Muscle layer of colon (tissue), 2 donors: ENCODE measurements at regions not wholly inside any gene's neighbourhood (a gene's known extent, or its start where the extent isn't known, plus 50 kb on each side); places are given as distances from the start of the nearest gene placed in this dataset.
"Not testable (repeated sequence)": the region's sequence is repeated elsewhere in the genome, so short reads cannot be mapped to it uniquely, and the experiment has no call there.

Experiments
- H3K27ac ChIP-seq: one replicate; pipeline ENCODE4 v1.7.0; 2013; ENCODE audit warnings: low read depth, mild to moderate bottlenecking, low read length, moderate library complexity
- H3K27me3 ChIP-seq, 2 donors: one replicate each; pipeline ENCODE4 v1.7.0; 2013; ENCODE audit warnings: low read length in 2 of 2, mild to moderate bottlenecking in 2 of 2; ENCODE audit not compliant: insufficient read depth in 2 of 2, control insufficient read depth in 1 of 2
- H3K36me3 ChIP-seq: one replicate; pipeline ENCODE4 v1.7.0; 2013; ENCODE audit warnings: mild to moderate bottlenecking, low read length; ENCODE audit not compliant: insufficient read depth
- H3K4me1 ChIP-seq: one replicate; pipeline ENCODE4 v1.7.0; 2013; ENCODE audit warnings: mild to moderate bottlenecking, low read length; ENCODE audit not compliant: insufficient read depth
- H3K4me3 ChIP-seq, 2 donors: one replicate each; pipeline ENCODE4 v1.7.0; 2013; ENCODE audit warnings: low read length in 2 of 2, low read depth in 1 of 2, mild to moderate bottlenecking in 1 of 2, moderate library complexity in 1 of 2
- H3K9ac ChIP-seq: one replicate; pipeline ENCODE4 v1.7.0; 2013; ENCODE audit warnings: low read length
- H3K9me3 ChIP-seq: one replicate; pipeline ENCODE4 v1.7.0; 2013; ENCODE audit warnings: mild to moderate bottlenecking, low read length
- donor health status: abdominal sarcoma.
- donor health status: Adenocarcinoma of cecum.

- Histone ChIP-seq H3K27ac (no peak overlapping the region), H3K27me3 (no peaks in the 10 kb centered on the region), H3K36me3 (no peaks in the 10 kb centered on the region), H3K9me3 (no peaks in the 10 kb centered on the region), H3K4me1 (no peaks in the 10 kb centered on the region), H3K9ac (no peak overlapping the region), H3K4me3 (no peak overlapping the region)
Observed at GRCh38 chr6:164690702-164691500, 618.5 kb downstream of the C6orf118 start.

- Histone ChIP-seq H3K4me1 (no peaks in the 10 kb centered on the region), H3K4me3 (no peak overlapping the region), H3K27ac (no peak overlapping the region), H3K36me3 (no peaks in the 10 kb centered on the region), H3K27me3 (no peaks in the 10 kb centered on the region), H3K9me3 (no peaks in the 10 kb centered on the region), H3K9ac (no peak overlapping the region)
Observed at GRCh38 chr6:164690241-164690640, 619.2 kb downstream of the C6orf118 start.

GRCh38 chr6:164665328-164665727 lies 644.1 kb downstream of the C6orf118 start:
- Histone ChIP-seq H3K4me1 (no peaks in the 10 kb centered on the region), H3K4me3 (no peak overlapping the region), H3K27ac (no peak overlapping the region), H3K9ac (no peak overlapping the region), H3K9me3 (no peaks in the 10 kb centered on the region), H3K27me3 (no peaks in the 10 kb centered on the region), H3K36me3 (no peaks in the 10 kb centered on the region)

GRCh38 chr6:164663634-164664033 lies 645.8 kb downstream of the C6orf118 start:
- Histone ChIP-seq H3K4me1 (no peaks in the 10 kb centered on the region), H3K36me3 (no peaks in the 10 kb centered on the region), H3K27me3 (no peaks in the 10 kb centered on the region), H3K27ac (no peak overlapping the region), H3K9ac (no peak overlapping the region), H3K4me3 (no peak overlapping the region), H3K9me3 (no peaks in the 10 kb centered on the region)

GRCh38 chr6:164661716-164662115 lies 647.7 kb downstream of the C6orf118 start:
- no peak overlapping the region for H3K4me3 ChIP-seq
- no peaks in the 10 kb centered on the region for H3K9me3 ChIP-seq
- no peaks in the 10 kb centered on the region for H3K36me3 ChIP-seq
- no peaks in the 10 kb centered on the region for H3K4me1 ChIP-seq
- no peak overlapping the region for H3K9ac ChIP-seq
- H3K27me3 ChIP-seq = no peaks in the 10 kb centered on the region
- no peak overlapping the region for H3K27ac ChIP-seq

GRCh38 chr6:164660781-164661180 lies 648.6 kb downstream of the C6orf118 start:
- Histone ChIP-seq H3K27me3 (no peaks in the 10 kb centered on the region), H3K4me3 (no peak overlapping the region), H3K9ac (no peak overlapping the region), H3K4me1 (no peaks in the 10 kb centered on the region), H3K27ac (no peak overlapping the region), H3K36me3 (no peaks in the 10 kb centered on the region), H3K9me3 (no peaks in the 10 kb centered on the region)

GRCh38 chr6:164640956-164641355 lies 668.4 kb downstream of the C6orf118 start:
- no peaks in the 10 kb centered on the region for H3K27me3 ChIP-seq
- no peak overlapping the region for H3K9ac ChIP-seq
- H3K36me3 ChIP-seq = no peaks in the 10 kb centered on the region
- no peak overlapping the region for H3K4me3 ChIP-seq
- H3K27ac ChIP-seq = no peak overlapping the region
- no peaks in the 10 kb centered on the region for H3K4me1 ChIP-seq
- H3K9me3 ChIP-seq = no peaks in the 10 kb centered on the region

GRCh38 chr6:164628302-164628931 lies 681.0 kb downstream of the C6orf118 start:
- H3K4me1 ChIP-seq = no peaks in the 10 kb centered on the region
- H3K9ac ChIP-seq = no peak overlapping the region
- H3K9me3 ChIP-seq = no peaks in the 10 kb centered on the region
- H3K27ac ChIP-seq = no peak overlapping the region
- no peak overlapping the region for H3K4me3 ChIP-seq
- H3K27me3 ChIP-seq = no peaks in the 10 kb centered on the region
- H3K36me3 ChIP-seq = no peaks in the 10 kb centered on the region

- Histone ChIP-seq H3K27me3 (no peaks in the 10 kb centered on the region), H3K36me3 (no peaks in the 10 kb centered on the region), H3K9ac (no peak overlapping the region), H3K4me1 (no peaks in the 10 kb centered on the region), H3K9me3 (no peaks in the 10 kb centered on the region), H3K4me3 (no peak overlapping the region), H3K27ac (no peak overlapping the region)
Observed at GRCh38 chr6:164616917-164617524, 692.4 kb downstream of the C6orf118 start.

- H3K27me3 ChIP-seq = no peaks in the 10 kb centered on the region
- no peaks in the 10 kb centered on the region for H3K9me3 ChIP-seq
- no peak overlapping the region for H3K9ac ChIP-seq
- H3K4me3 ChIP-seq = no peak overlapping the region
- no peaks in the 10 kb centered on the region for H3K4me1 ChIP-seq
- no peak overlapping the region for H3K27ac ChIP-seq
- no peaks in the 10 kb centered on the region for H3K36me3 ChIP-seq
Observed at GRCh38 chr6:164612751-164613150, 696.7 kb downstream of the C6orf118 start.

- not testable (repeated sequence) for H3K9me3 ChIP-seq, H3K4me3 ChIP-seq, H3K36me3 ChIP-seq, H3K27me3 ChIP-seq, H3K27ac ChIP-seq, H3K4me1 ChIP-seq, H3K9ac ChIP-seq
Observed at GRCh38 chr6:164610859-164611258, 698.5 kb downstream of the C6orf118 start.
